H1 (cell line): ENCODE measurements at regions not wholly inside any gene's neighbourhood (a gene's known extent, or its start where the extent isn't known, plus 50 kb on each side); places are given as distances from the start of the nearest gene placed in this dataset.

Experiments used
- CEBPB ChIP-seq: IDR thresholded peaks from 2 replicates; pipeline ENCODE4 v1.6.1; 2012; ENCODE audit warnings: low read depth, low read length
- CHD7 ChIP-seq: fragments of 300-600 bp; sonication (generic); IDR thresholded peaks from 2 replicates; pipeline ENCODE4 v1.7.1; 2012; ENCODE audit warnings: low read length, moderate library complexity, mild to moderate bottlenecking, inconsistent platforms; ENCODE audit not compliant: insufficient replicate concordance
- E2F6 ChIP-seq: IDR thresholded peaks from 2 replicates; pipeline ENCODE4 v1.6.1; 2012; ENCODE audit warnings: inconsistent platforms
- SP1 ChIP-seq: IDR thresholded peaks from 2 replicates; pipeline ENCODE4 v1.6.1; 2011; ENCODE audit warnings: low read depth, low read length
- SP2 ChIP-seq: IDR thresholded peaks from 2 replicates; pipeline ENCODE4 v1.6.1; 2012; ENCODE audit warnings: mild to moderate bottlenecking, low read length, inconsistent platforms

- TF ChIP-seq E2F6 (no peak), CEBPB (no peak), SP2 (no peak), SP1 (no peak), CHD7 (no peak)
- TF ChIP-seq, all 59 proteins: peak for 0
Observed at GRCh38 chr5:118647587-118647986, 340.8 kb downstream of the DTWD2 start (continued).
